ENCODE measurements at regions not wholly inside any gene's neighbourhood (a gene's known extent, or its start where the extent isn't known, plus 50 kb on each side); places are given as distances from the start of the nearest gene placed in this dataset.

- TF ChIP-seq CTCF (IDR thresholded peaks at IDR 0.05; ENCODE audit: insufficient read depth, low read depth, low read length, missing control alignments): no peak
- H3K4me3 ChIP-seq (ENCODE audit: low read depth, low read length): no peak overlapping the region
- no peak for DNase-seq (ENCODE audit: low read depth)
Observed at GRCh38 chr10:36380538-36380937, 738.4 kb upstream of the FZD8 start.

GRCh38 chr10:36375107-36375506, 733.0 kb upstream of the FZD8 start:
- TF ChIP-seq CTCF (IDR thresholded peaks at IDR 0.05; ENCODE audit: insufficient read depth, low read depth, low read length, missing control alignments): no peak
- no peak for DNase-seq (ENCODE audit: low read depth)
- no peak overlapping the region for H3K4me3 ChIP-seq (ENCODE audit: low read depth, low read length)

- H3K4me3 ChIP-seq (ENCODE audit: low read depth, low read length): no peak overlapping the region
- DNase-seq (ENCODE audit: low read depth): no peak
- no peak for TF ChIP-seq CTCF (IDR thresholded peaks at IDR 0.05; ENCODE audit: insufficient read depth, low read depth, low read length, missing control alignments)
Observed at GRCh38 chr10:36373424-36374096, 731.5 kb upstream of the FZD8 start.

- no peak for TF ChIP-seq CTCF (IDR thresholded peaks at IDR 0.05; ENCODE audit: insufficient read depth, low read depth, low read length, missing control alignments)
- no peak for DNase-seq (ENCODE audit: low read depth)
Observed at GRCh38 chr10:36367362-36367761, 725.3 kb upstream of the FZD8 start.

GRCh38 chr10:36366843-36367242, 724.7 kb upstream of the FZD8 start:
- no peak for TF ChIP-seq CTCF (IDR thresholded peaks at IDR 0.05; ENCODE audit: insufficient read depth, low read depth, low read length, missing control alignments)
- no peak for DNase-seq (ENCODE audit: low read depth)
- H3K4me3 ChIP-seq (ENCODE audit: low read depth, low read length): no peak overlapping the region

More at GRCh38 chr10:36367362-36367761, 725.3 kb upstream of the FZD8 start:
- H3K4me3 ChIP-seq (ENCODE audit: low read depth, low read length): no peak overlapping the region

- H3K4me3 ChIP-seq (ENCODE audit: low read depth, low read length): no peak overlapping the region
- TF ChIP-seq CTCF (IDR thresholded peaks at IDR 0.05; ENCODE audit: insufficient read depth, low read depth, low read length, missing control alignments): no peak
- no peak for DNase-seq (ENCODE audit: low read depth)
Observed at GRCh38 chr10:36366065-36366464, 724.0 kb upstream of the FZD8 start.

- no peak for TF ChIP-seq CTCF (IDR thresholded peaks at IDR 0.05; ENCODE audit: insufficient read depth, low read depth, low read length, missing control alignments)
- H3K4me3 ChIP-seq (ENCODE audit: low read depth, low read length): no peak overlapping the region
- DNase-seq (ENCODE audit: low read depth): no peak
Observed at GRCh38 chr10:36362257-36362656, 720.2 kb upstream of the FZD8 start.
